Activated CD4-positive, alpha-beta T cell treated with anti-CD3 and anti-CD28 coated beads, Interleukin-2, amount 10 ng/mL, durations not matched to agents 24 days and 14 days (primary cell): ENCODE measurements at regions not wholly inside any gene's neighbourhood (a gene's known extent, or its start where the extent isn't known, plus 50 kb on each side); places are given as distances from the start of the nearest gene placed in this dataset.
"Not testable (repeated sequence)": the region's sequence is repeated elsewhere in the genome, so short reads cannot be mapped to it uniquely, and the experiment has no call there.

Experiments
- DNase-seq: peaks from one replicate; pipeline ENCODE4 v3.0.0; 2022
- H3K27ac Mint-ChIP-seq: one replicate; pipeline ENCODE4 v1.8.0; 2022; ENCODE audit warnings: mild to moderate bottlenecking, mixed read lengths
- H3K27me3 Mint-ChIP-seq: one replicate; pipeline ENCODE4 v1.8.0; 2022; ENCODE audit warnings: mixed read lengths
- H3K36me3 Mint-ChIP-seq: one replicate; pipeline ENCODE4 v1.8.0; 2022; ENCODE audit warnings: low read depth, mild to moderate bottlenecking, mixed read lengths
- H3K4me1 Mint-ChIP-seq: one replicate; pipeline ENCODE4 v1.8.0; 2021; ENCODE audit warnings: mixed read lengths
- H3K4me3 Mint-ChIP-seq: one replicate; pipeline ENCODE4 v1.8.0; 2022; ENCODE audit warnings: mild to moderate bottlenecking, moderate library complexity, mixed read lengths
- H3K9me3 Mint-ChIP-seq: one replicate; pipeline ENCODE4 v1.8.0; 2021; ENCODE audit warnings: mixed read lengths
- intact Hi-C: fragments of 100-400 bp; cut with micrococcal nuclease; formaldehyde crosslinking; loops from one replicate; pipeline ENCODE4 v1.15.1; 2023

GRCh38 chr3:18086760-18087159, 338.4 kb downstream of the SATB1 start:
- no peaks in the 10 kb centered on the region for H3K9me3 Mint-ChIP-seq
- DNase-seq = no peak
- intact Hi-C loops = no loop called here
- H3K27ac Mint-ChIP-seq = no peak overlapping the region
- H3K27me3 Mint-ChIP-seq = peaks cover 3% of the 10 kb centered on the region
- H3K4me1 Mint-ChIP-seq = peaks cover 8% of the 10 kb centered on the region
- H3K36me3 Mint-ChIP-seq = no peaks in the 10 kb centered on the region
- no peak overlapping the region for H3K4me3 Mint-ChIP-seq

DNA sequence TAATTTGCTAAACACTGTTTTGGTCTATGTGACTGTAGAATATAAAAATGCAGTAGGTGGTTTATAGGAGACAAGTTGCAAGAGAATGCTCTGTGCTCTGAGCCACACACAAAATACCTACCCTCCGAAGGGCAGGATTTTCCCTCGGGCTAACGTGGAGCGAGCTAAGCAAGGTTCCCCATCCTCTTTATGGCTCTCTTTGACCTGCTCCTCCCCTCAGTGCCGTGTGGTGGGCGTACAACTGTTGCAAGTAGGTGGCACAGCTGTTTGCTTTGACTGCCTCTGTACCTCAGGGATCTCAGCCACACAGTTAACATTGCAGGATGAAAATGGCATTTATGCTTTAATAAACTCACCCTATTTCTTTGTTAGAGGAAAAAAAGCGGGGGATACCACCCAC, 339.1 kb downstream of the SATB1 start:
- H3K9me3 Mint-ChIP-seq = no peaks in the 10 kb centered on the region
- no peak overlapping the region for H3K4me3 Mint-ChIP-seq
- intact Hi-C loops = no loop called here
- peaks cover 3% of the 10 kb centered on the region for H3K27me3 Mint-ChIP-seq
- peaks cover 8% of the 10 kb centered on the region for H3K4me1 Mint-ChIP-seq
- H3K36me3 Mint-ChIP-seq = no peaks in the 10 kb centered on the region
- DNase-seq = no peak
- H3K27ac Mint-ChIP-seq = no peak overlapping the region

- no peak for DNase-seq
- Mint-ChIP-seq H3K27ac (no peak overlapping the region), H3K4me3 (no peak overlapping the region), H3K36me3 (no peaks in the 10 kb centered on the region), H3K27me3 (peaks cover 3% of the 10 kb centered on the region), H3K4me1 (peaks cover 8% of the 10 kb centered on the region), H3K9me3 (no peaks in the 10 kb centered on the region)
- intact Hi-C loops = no loop called here
Measured at GRCh38 chr3:18085429-18085828, 339.7 kb downstream of the SATB1 start.

DNA sequence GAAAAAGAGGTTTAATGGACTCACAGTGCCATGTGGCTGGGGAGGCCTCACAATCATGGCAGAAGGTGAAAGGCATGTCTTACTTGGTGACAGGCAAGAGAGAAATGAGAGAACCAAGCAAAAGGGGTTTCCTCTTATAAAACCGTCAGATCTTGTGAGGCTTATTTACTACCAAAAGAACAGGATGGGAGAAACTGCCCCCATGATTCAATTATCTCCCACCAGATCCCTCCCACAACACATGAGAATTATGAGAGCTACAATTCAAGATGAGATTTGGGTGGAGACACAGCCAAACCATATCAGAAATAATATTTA, 340.8 kb upstream of the TBC1D5 start:
- H3K27me3 Mint-ChIP-seq, DNase-seq, H3K4me3 Mint-ChIP-seq, intact Hi-C loops, H3K9me3 Mint-ChIP-seq, H3K36me3 Mint-ChIP-seq, H3K27ac Mint-ChIP-seq, H3K4me1 Mint-ChIP-seq: not testable (repeated sequence)

GRCh38 chr3:18082551-18083272, 340.3 kb upstream of the TBC1D5 start:
- no peaks in the 10 kb centered on the region for H3K36me3 Mint-ChIP-seq
- no peaks in the 10 kb centered on the region for H3K9me3 Mint-ChIP-seq
- peaks cover under 1% of the 10 kb centered on the region for H3K4me1 Mint-ChIP-seq
- peaks cover 7% of the 10 kb centered on the region for H3K27me3 Mint-ChIP-seq
- intact Hi-C loops = no loop called here
- no peak for DNase-seq
- no peak overlapping the region for H3K27ac Mint-ChIP-seq
- H3K4me3 Mint-ChIP-seq = no peak overlapping the region

DNA sequence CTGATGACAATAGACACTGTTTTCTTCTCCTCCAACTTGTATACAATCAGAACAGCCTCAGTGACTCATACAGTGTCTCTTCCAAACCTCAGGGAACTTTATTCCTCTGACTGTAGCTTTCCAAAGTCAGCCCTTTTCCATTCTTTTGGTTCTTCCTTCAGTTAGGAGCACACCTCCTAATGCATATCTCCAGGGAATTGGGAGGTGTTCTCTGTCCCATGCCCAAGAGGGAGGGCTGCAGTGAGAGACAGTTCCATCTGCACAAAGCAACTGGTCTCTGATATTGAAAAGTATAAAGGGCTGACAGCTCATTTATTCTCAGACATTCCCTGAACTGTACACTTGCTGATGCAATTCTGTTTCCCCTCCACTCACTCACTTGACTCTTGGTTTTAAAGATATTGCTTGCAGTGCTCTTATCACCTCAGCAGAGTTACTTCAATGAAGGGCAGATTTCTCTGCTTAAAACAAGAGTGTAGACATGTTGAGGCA, 337.8 kb upstream of the TBC1D5 start:
- intact Hi-C loops = no loop called here
- no peak overlapping the region for H3K4me3 Mint-ChIP-seq
- H3K9me3 Mint-ChIP-seq = no peaks in the 10 kb centered on the region
- DNase-seq = no peak
- H3K36me3 Mint-ChIP-seq = no peaks in the 10 kb centered on the region
- H3K27ac Mint-ChIP-seq = no peak overlapping the region
- H3K27me3 Mint-ChIP-seq = peaks cover 5% of the 10 kb centered on the region
- H3K4me1 Mint-ChIP-seq = no peaks in the 10 kb centered on the region

GRCh38 chr3:18079739-18080138, 337.3 kb upstream of the TBC1D5 start:
- no peak for DNase-seq
- no peaks in the 10 kb centered on the region for H3K4me1 Mint-ChIP-seq
- peaks cover 4% of the 10 kb centered on the region for H3K27me3 Mint-ChIP-seq
- intact Hi-C loops = no loop called here
- H3K36me3 Mint-ChIP-seq = no peaks in the 10 kb centered on the region
- H3K9me3 Mint-ChIP-seq = no peaks in the 10 kb centered on the region
- no peak overlapping the region for H3K27ac Mint-ChIP-seq
- no peak overlapping the region for H3K4me3 Mint-ChIP-seq

DNA sequence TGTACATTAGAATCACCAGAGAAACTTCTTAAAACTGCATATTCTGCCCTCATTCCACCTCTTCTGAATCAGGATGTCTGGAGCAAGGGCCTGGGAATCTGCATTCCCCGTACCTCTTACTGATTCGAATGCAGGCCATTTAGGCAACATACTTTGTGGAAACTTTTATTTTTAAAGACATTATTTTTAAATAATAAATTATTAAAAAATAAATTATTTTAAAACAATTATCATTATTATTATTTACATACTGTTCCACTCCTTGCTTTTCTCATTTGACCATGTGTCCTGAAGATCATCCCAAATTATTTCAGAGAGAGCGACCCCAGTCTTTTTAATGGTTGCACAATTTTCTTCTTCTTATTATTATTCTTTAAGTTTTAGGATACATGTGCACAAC, 336.6 kb upstream of the TBC1D5 start:
- Mint-ChIP-seq H3K27ac (no peak overlapping the region), H3K27me3 (peaks cover 4% of the 10 kb centered on the region), H3K4me1 (no peaks in the 10 kb centered on the region), H3K4me3 (no peak overlapping the region), H3K36me3 (no peaks in the 10 kb centered on the region), H3K9me3 (no peaks in the 10 kb centered on the region)
- intact Hi-C loops = no loop called here
- no peak for DNase-seq

DNA sequence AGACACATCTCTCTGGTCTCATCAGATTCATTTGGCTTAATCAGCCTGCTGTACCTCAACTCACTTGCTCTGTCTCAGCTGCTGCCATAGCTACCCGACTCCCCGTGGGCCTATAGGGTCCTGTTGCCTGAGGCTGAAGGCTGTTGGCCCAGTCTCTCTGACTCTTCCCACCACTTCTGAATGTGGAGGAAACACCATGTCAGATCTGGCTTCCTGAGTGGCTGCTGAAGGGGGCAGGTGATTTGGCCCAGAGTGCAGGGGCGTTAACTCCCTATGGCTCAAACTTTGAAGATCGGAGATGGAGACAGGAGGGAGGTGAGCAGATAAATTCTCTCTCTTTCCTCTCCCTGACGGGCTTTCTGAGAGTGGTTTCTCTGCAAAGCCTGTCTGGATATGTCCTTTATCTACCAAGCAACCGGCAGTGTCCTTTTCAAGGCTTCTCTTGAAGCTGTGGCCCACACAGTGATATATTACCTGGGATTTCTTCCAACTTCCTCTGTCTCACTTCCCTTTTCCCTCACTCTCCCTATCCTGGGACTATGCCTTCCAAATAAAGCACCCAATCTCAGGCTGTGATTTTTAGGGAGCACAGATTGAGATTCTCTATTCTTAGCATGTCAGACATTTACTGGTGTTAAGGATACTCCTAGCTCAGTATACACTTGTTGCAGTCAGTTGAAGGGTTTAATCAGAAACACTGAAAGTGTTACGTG, 334.9 kb upstream of the TBC1D5 start:
- Mint-ChIP-seq H3K36me3 (no peaks in the 10 kb centered on the region), H3K4me3 (no peak overlapping the region), H3K27me3 (peaks cover 4% of the 10 kb centered on the region), H3K4me1 (no peaks in the 10 kb centered on the region), H3K27ac (no peak overlapping the region), H3K9me3 (no peaks in the 10 kb centered on the region)
- no peak for DNase-seq
- intact Hi-C loops = no loop called here

GRCh38 chr3:18076301-18076700, 333.9 kb upstream of the TBC1D5 start:
- intact Hi-C loops = no loop called here
- no peak overlapping the region for H3K4me3 Mint-ChIP-seq
- H3K27me3 Mint-ChIP-seq = peaks cover 4% of the 10 kb centered on the region
- no peak overlapping the region for H3K27ac Mint-ChIP-seq
- H3K9me3 Mint-ChIP-seq = no peaks in the 10 kb centered on the region
- no peaks in the 10 kb centered on the region for H3K4me1 Mint-ChIP-seq
- no peak for DNase-seq
- H3K36me3 Mint-ChIP-seq = no peaks in the 10 kb centered on the region

DNA sequence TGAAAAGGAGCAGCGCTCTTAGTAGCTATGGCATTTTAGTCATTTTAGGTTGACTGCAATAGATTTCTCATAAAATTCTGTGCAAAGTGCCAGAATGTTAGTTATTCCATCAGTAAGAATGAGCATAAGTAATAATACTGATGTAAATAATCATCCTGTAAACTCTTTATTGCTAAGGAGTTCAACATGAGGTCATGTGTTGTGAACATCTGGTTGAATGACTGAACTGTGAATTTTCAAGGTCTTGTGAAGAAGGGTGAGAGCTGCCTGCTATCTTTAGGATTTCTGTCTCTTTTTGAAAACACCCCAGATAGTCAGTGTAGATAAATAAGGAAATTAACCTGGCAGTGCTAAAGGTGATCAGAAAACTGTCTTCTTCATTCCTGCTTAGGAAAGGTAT, 333.4 kb upstream of the TBC1D5 start:
- peaks cover 4% of the 10 kb centered on the region for H3K27me3 Mint-ChIP-seq
- intact Hi-C loops = no loop called here
- H3K9me3 Mint-ChIP-seq = no peaks in the 10 kb centered on the region
- H3K4me3 Mint-ChIP-seq = no peak overlapping the region
- no peak for DNase-seq
- no peaks in the 10 kb centered on the region for H3K4me1 Mint-ChIP-seq
- no peaks in the 10 kb centered on the region for H3K36me3 Mint-ChIP-seq
- H3K27ac Mint-ChIP-seq = no peak overlapping the region

GRCh38 chr3:18071833-18072232, 329.4 kb upstream of the TBC1D5 start:
- Mint-ChIP-seq H3K27ac (no peak overlapping the region), H3K4me3 (no peak overlapping the region), H3K4me1 (no peaks in the 10 kb centered on the region), H3K9me3 (peaks cover 3% of the 10 kb centered on the region), H3K36me3 (no peaks in the 10 kb centered on the region), H3K27me3 (no peaks in the 10 kb centered on the region)
- DNase-seq = no peak
- intact Hi-C loops = no loop called here

- peaks cover 3% of the 10 kb centered on the region for H3K9me3 Mint-ChIP-seq
- DNase-seq = no peak
- no peaks in the 10 kb centered on the region for H3K4me1 Mint-ChIP-seq
- H3K27ac Mint-ChIP-seq = no peak overlapping the region
- H3K4me3 Mint-ChIP-seq = no peak overlapping the region
- no peaks in the 10 kb centered on the region for H3K27me3 Mint-ChIP-seq
- intact Hi-C loops = no loop called here
- no peaks in the 10 kb centered on the region for H3K36me3 Mint-ChIP-seq
Measured at GRCh38 chr3:18070944-18071343, 328.5 kb upstream of the TBC1D5 start.

DNA sequence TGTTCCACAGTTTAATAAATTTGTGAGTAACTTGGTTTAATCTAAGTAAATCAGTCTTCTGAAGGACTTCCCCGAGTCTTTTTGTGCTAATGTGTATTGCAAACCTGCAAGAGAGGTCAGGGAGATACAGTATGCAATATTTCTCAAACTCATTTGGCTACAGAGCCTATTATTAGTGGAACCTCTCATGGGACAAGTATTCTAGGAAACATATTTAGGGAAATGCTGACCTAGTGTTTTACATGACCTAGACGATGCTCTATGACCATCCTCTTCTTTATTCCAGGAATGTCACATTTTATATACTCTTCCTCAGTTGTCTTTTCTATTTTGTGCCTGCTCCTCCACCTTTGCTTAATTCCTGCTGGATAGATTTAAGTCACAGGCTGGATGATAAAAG, 327.8 kb upstream of the TBC1D5 start:
- Mint-ChIP-seq H3K36me3 (no peaks in the 10 kb centered on the region), H3K27me3 (no peaks in the 10 kb centered on the region), H3K27ac (no peak overlapping the region), H3K4me3 (no peak overlapping the region), H3K4me1 (no peaks in the 10 kb centered on the region), H3K9me3 (peaks cover 3% of the 10 kb centered on the region)
- DNase-seq = no peak
- intact Hi-C loops = no loop called here

DNA sequence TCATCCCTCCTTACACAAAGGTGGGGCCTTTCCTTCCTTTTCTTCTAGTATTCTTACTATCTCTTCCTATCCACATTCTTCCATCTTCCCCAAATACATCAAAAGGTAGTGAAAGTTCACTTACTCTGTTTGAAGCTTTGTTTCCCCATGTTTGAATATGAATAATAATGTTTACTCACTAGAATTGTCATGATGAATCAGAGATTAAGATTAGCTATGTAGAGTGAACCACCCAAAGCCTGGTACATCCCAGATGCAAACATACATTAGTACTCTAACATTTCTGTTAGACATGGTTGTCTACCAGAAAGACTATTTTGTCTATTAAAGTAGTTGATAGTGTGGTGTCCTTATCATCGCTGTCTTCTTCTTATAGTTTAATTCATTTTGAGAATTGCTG, 327.1 kb upstream of the TBC1D5 start:
- Mint-ChIP-seq H3K4me1 (no peaks in the 10 kb centered on the region), H3K27ac (no peak overlapping the region), H3K9me3 (peaks cover 3% of the 10 kb centered on the region), H3K36me3 (no peaks in the 10 kb centered on the region), H3K4me3 (no peak overlapping the region), H3K27me3 (no peaks in the 10 kb centered on the region)
- DNase-seq = no peak
- intact Hi-C loops = no loop called here
